CD8-positive, alpha-beta memory T cell (primary cell): ENCODE measurements at regions not wholly inside any gene's neighbourhood (a gene's known extent, or its start where the extent isn't known, plus 50 kb on each side); places are given as distances from the start of the nearest gene placed in this dataset.
A peak's percentile ranks its signal among the peaks of the same experiment; 100 is the strongest.

Experiments used
- CTCF ChIA-PET: fragments of 350-600 bp; sonication (Branson Sonifier 250); formaldehyde crosslinking; loops from one replicate; lab custom pipeline; 2021; ENCODE audit warnings: antibody characterized with exemption; lab: Charles Lee
- POLR2A ChIA-PET: fragments of 350-600 bp; sonication (Branson Sonifier 250); formaldehyde crosslinking; loops from one replicate; lab custom pipeline; 2021; ENCODE audit warnings: antibody characterized with exemption; lab: Charles Lee
- DNase-seq, 5 donors: peaks; one replicate each; pipeline versions ENCODE4 v3.0.0 to v3.0.0-alpha.2; 2020 to 2022; ENCODE audit warnings: mixed read lengths in 1 of 5
- H3K27ac ChIP-seq: one replicate; pipeline ENCODE4 v1.7.0; 2013; ENCODE audit warnings: low read depth, mild to moderate bottlenecking, low read length, moderate library complexity
- H3K27me3 ChIP-seq: 2 replicates; pipeline ENCODE4 v1.7.0; 2013; ENCODE audit warnings: low read length, mild to moderate bottlenecking; ENCODE audit not compliant: insufficient read depth, poor library complexity, severe bottlenecking
- H3K36me3 ChIP-seq: 2 replicates; pipeline ENCODE4 v1.7.0; 2013; ENCODE audit warnings: mild to moderate bottlenecking, low read length, moderate library complexity; ENCODE audit not compliant: insufficient read depth
- H3K4me1 ChIP-seq: 2 replicates; pipeline ENCODE4 v1.7.0; 2013; ENCODE audit warnings: mild to moderate bottlenecking, low read length, moderate library complexity; ENCODE audit not compliant: insufficient read depth
- H3K4me3 ChIP-seq: 2 replicates; pipeline ENCODE4 v1.7.0; 2013; ENCODE audit warnings: mild to moderate bottlenecking, low read length
- H3K9me3 ChIP-seq: 2 replicates; pipeline ENCODE4 v1.7.0; 2013; ENCODE audit warnings: mild to moderate bottlenecking, low read length
- H3K27ac Mint-ChIP-seq, 8 donors: one replicate each; pipeline ENCODE4 v1.8.0; 2020 to 2021; ENCODE audit warnings: mixed read lengths in 8 of 8, mild to moderate bottlenecking in 6 of 8, inconsistent platforms in 3 of 8, moderate library complexity in 3 of 8
- H3K27me3 Mint-ChIP-seq, 2 donors: one replicate each; pipeline ENCODE4 v1.8.0; 2020 to 2021; ENCODE audit warnings: mixed read lengths in 2 of 2, mild to moderate bottlenecking in 1 of 2, moderate library complexity in 1 of 2
- H3K36me3 Mint-ChIP-seq, 3 donors: one replicate each; pipeline ENCODE4 v1.8.0; 2020 to 2021; ENCODE audit warnings: mixed read lengths in 3 of 3, inconsistent platforms in 1 of 3, mild to moderate bottlenecking in 1 of 3
- H3K4me1 Mint-ChIP-seq, 3 donors: one replicate each; pipeline ENCODE4 v1.8.0; 2020 to 2021; ENCODE audit warnings: mixed read lengths in 3 of 3, inconsistent platforms in 1 of 3, mild to moderate bottlenecking in 1 of 3
- H3K4me3 Mint-ChIP-seq, 7 donors: one replicate each; pipeline ENCODE4 v1.8.0; 2020 to 2021; ENCODE audit warnings: mixed read lengths in 7 of 7, mild to moderate bottlenecking in 6 of 7, moderate library complexity in 4 of 7, inconsistent platforms in 2 of 7
- H3K9me3 Mint-ChIP-seq, 5 donors: one replicate each; pipeline ENCODE4 v1.8.0; 2020 to 2022; ENCODE audit warnings: mixed read lengths in 5 of 5, mild to moderate bottlenecking in 3 of 5, moderate library complexity in 2 of 5, inconsistent platforms in 1 of 5

DNA sequence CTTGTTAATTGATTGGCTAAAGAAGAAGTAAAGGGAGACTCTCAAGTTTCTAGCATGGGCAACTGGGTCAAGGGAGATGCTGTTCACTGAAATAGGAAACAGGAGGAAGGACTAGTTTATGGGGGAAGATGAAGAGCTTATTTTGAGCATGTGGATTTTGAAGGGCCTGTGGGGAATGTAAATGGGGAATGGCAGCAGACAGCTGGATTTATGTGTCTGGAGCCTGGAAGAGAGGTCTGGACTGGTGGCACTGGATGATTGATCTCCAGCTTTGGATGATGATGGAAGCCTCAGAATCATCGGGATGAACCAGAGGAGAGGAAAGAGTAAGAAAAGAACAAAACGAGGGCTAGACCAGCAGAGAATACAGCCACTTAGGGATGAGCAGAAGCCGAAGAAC, 54.9 kb upstream of the ENAH start:
- Mint-ChIP-seq H3K4me3 (no peak overlapping the region), H3K27me3 (peaks cover 5 to 7% of the 10 kb centered on the region in 2 donors), H3K4me1 (no peaks in the 10 kb centered on the region), H3K27ac (no peak overlapping the region), H3K36me3 (no peaks in the 10 kb centered on the region), H3K9me3 (no peaks in the 10 kb centered on the region)
- Histone ChIP-seq H3K36me3 (no peaks in the 10 kb centered on the region), H3K27ac (no peak overlapping the region), H3K27me3 (no peaks in the 10 kb centered on the region), H3K4me3 (no peak overlapping the region), H3K4me1 (no peaks in the 10 kb centered on the region), H3K9me3 (no peaks in the 10 kb centered on the region)
- no peak for DNase-seq
- POLR2A ChIA-PET, result no interaction called here
- CTCF ChIA-PET, result no interaction called here

DNA sequence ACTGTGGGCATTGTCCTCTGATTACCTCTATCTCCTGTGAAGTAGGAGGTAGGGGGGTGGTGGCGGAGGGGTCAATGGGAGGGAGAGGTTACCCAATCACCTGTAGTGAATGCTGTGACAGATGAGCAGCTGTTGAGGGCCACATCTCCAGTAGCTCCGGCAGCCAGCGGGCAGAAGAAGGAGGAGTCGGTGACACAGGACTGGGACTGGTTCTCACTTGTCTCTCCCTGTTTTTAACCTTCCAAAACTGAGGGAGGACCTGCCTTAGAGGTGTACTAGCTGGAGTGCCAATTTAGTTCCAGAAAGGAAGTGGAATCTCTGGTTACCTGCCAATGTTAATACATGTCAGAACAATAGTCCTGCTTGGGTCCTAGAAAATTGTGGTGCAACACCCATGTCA, 56.2 kb upstream of the ENAH start:
- no peaks in the 10 kb centered on the region for H3K4me1 ChIP-seq
- H3K27me3 ChIP-seq, result no peaks in the 10 kb centered on the region
- Mint-ChIP-seq H3K9me3 (no peaks in the 10 kb centered on the region), H3K27me3 (peaks cover 5 to 8% of the 10 kb centered on the region in 2 donors), H3K4me1 (no peaks in the 10 kb centered on the region), H3K36me3 (no peaks in the 10 kb centered on the region), H3K27ac (no peak overlapping the region), H3K4me3 (no peak overlapping the region)
- CTCF ChIA-PET, result no interaction called here
- POLR2A ChIA-PET, result no interaction called here
- no peak for DNase-seq
- H3K36me3 ChIP-seq, result no peaks in the 10 kb centered on the region
- no peak overlapping the region for H3K4me3 ChIP-seq
- no peaks in the 10 kb centered on the region for H3K9me3 ChIP-seq
- no peak overlapping the region for H3K27ac ChIP-seq

DNA sequence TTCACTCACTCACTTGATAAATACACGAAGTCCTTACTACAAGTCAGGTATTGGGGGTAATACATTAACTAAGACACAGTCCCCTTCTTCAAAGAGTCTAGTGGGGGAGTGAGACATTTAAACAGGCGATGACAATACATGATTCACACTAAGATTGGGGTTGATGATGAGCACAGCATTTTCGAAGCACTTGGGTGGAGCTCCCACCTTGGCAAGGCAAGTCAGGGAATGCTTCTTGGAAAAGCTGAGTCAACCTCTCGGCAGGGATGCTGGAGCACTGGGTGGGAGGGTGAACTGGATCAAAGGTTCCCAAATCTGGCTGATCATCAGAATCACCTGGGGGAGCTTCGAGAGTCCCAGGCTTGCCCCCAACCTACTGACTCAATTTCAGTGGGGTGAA, 57.9 kb upstream of the ENAH start:
- H3K27me3 Mint-ChIP-seq, result peaks cover 0 to 8% of the 10 kb centered on the region in 2 donors
- Histone ChIP-seq H3K9me3 (no peaks in the 10 kb centered on the region), H3K27me3 (no peaks in the 10 kb centered on the region), H3K27ac (no peak overlapping the region), H3K36me3 (no peaks in the 10 kb centered on the region), H3K4me3 (no peak overlapping the region), H3K4me1 (no peaks in the 10 kb centered on the region)
- no peaks in the 10 kb centered on the region for H3K4me1 Mint-ChIP-seq
- no peak overlapping the region for H3K4me3 Mint-ChIP-seq
- no peak for DNase-seq
- POLR2A ChIA-PET, result interaction anchor here (0.6 kb wide), 1 partner anchor 1231 kb away, joined by 3 read pairs; no protein-coding TSS in a partner anchor
- no peaks in the 10 kb centered on the region for H3K36me3 Mint-ChIP-seq
- no peak overlapping the region for H3K27ac Mint-ChIP-seq
- H3K9me3 Mint-ChIP-seq, result no peaks in the 10 kb centered on the region
- CTCF ChIA-PET, result no interaction called here

DNA sequence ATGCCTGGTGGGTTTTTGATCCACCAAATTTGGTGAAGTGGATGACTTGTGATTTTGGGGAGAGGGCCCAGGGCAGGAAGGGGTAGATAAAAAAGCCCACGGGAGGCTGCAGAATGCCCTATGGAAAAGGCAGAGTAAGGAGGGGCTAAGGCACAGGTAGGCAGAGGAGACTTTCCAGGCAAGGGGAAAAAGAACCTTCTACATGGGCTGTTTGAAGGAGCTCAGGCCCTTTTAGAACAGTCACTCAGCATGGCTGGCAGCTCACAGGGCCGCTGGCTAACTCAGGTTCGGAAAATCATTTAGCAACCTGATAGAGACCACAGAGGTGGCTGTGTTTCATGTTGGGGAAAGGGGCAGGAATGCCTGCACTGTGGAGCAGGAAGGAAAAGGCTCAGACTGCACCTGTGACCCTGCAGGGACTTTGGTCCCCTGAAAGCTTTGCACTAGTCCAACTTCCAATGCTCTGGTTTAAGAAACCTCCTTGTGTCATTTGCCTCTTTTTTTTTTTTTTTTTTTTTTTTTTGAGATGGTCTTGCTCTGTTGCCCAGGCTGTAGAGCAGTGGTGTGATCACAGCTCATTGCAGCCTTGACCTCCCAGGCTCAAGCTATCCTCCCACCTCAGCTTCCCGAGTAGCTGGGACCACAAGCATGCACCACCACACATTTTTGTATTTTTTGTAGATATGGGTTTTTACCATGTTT, 58.5 kb upstream of the ENAH start:
- H3K4me1 ChIP-seq, result no peaks in the 10 kb centered on the region
- Mint-ChIP-seq H3K4me1 (no peaks in the 10 kb centered on the region), H3K36me3 (no peaks in the 10 kb centered on the region), H3K9me3 (no peaks in the 10 kb centered on the region), H3K27ac (peak overlapping the region in 1 of 8 donors; percentile 73), H3K4me3 (no peak overlapping the region), H3K27me3 (peaks cover 2 to 8% of the 10 kb centered on the region in 2 donors)
- no peak for DNase-seq
- no peaks in the 10 kb centered on the region for H3K27me3 ChIP-seq
- no peaks in the 10 kb centered on the region for H3K9me3 ChIP-seq
- ChIA-PET CTCF (no interaction called here), POLR2A (interaction anchor here (0.6 kb wide), 1 partner anchor 1230 kb away, joined by 3 read pairs; no protein-coding TSS in a partner anchor)
- no peak overlapping the region for H3K4me3 ChIP-seq
- H3K36me3 ChIP-seq, result no peaks in the 10 kb centered on the region
- H3K27ac ChIP-seq, result no peak overlapping the region

DNA sequence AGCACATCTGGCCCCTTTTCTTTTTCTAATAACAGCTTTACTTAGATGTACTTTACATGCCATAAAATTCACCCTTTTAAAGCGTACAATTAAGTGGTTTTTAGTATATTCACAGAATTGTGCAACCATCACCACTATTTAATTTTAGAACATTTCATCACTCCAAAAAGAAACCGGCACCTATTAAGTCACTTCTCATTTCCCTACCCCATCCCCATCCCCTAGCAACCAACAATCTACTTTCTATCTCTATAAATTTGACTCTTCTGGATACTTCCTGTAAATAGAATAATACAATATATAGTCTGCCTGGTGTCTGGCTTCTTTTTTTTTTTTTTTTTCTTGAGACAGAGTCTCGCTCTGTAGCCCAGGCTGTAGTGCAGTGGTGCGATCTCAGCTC, 59.5 kb upstream of the ENAH start:
- H3K27me3 ChIP-seq, result no peaks in the 10 kb centered on the region
- ChIA-PET CTCF (no interaction called here), POLR2A (no interaction called here)
- no peaks in the 10 kb centered on the region for H3K4me1 ChIP-seq
- no peaks in the 10 kb centered on the region for H3K36me3 ChIP-seq
- no peaks in the 10 kb centered on the region for H3K9me3 Mint-ChIP-seq
- peaks cover 6 to 8% of the 10 kb centered on the region in 2 donors for H3K27me3 Mint-ChIP-seq
- H3K36me3 Mint-ChIP-seq, result no peaks in the 10 kb centered on the region
- H3K9me3 ChIP-seq, result no peaks in the 10 kb centered on the region
- no peak overlapping the region for H3K4me3 ChIP-seq
- DNase-seq, result no peak
- H3K4me3 Mint-ChIP-seq, result no peak overlapping the region
- H3K4me1 Mint-ChIP-seq, result no peaks in the 10 kb centered on the region
- no peak overlapping the region for H3K27ac ChIP-seq
- H3K27ac Mint-ChIP-seq, result no peak overlapping the region

DNA sequence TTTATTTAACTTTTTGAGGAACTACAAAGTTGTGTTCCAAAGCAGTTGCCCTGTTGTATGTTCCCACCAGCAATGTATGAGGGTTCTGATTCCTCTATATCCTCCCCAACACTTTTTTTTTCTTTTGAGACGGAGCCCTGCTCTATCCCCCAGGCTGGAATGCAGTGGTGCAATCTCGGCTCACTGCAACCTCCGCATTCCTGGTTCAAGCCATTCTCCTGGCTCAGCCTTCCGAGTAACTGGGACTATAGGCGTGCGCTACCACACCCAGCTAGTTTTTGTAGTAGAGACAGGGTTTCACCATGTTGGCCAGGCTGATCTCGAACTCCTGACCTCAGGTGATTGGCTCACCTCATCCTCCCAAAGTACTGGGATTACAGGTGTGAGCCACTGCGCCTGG, 60.4 kb upstream of the ENAH start:
- CTCF ChIA-PET, result no interaction called here
- Histone ChIP-seq H3K4me1 (no peaks in the 10 kb centered on the region), H3K9me3 (no peaks in the 10 kb centered on the region), H3K4me3 (no peak overlapping the region), H3K36me3 (no peaks in the 10 kb centered on the region), H3K27ac (no peak overlapping the region), H3K27me3 (no peaks in the 10 kb centered on the region)
- peaks cover 6 to 8% of the 10 kb centered on the region in 2 donors for H3K27me3 Mint-ChIP-seq
- POLR2A ChIA-PET, result interaction anchor here (0.7 kb wide), 1 partner anchor 134 kb away, joined by 7 read pairs; no protein-coding TSS in a partner anchor
- no peaks in the 10 kb centered on the region for H3K9me3 Mint-ChIP-seq
- H3K4me3 Mint-ChIP-seq, result no peak overlapping the region
- DNase-seq, result no peak
- no peak overlapping the region for H3K27ac Mint-ChIP-seq
- H3K36me3 Mint-ChIP-seq, result no peaks in the 10 kb centered on the region
- no peaks in the 10 kb centered on the region for H3K4me1 Mint-ChIP-seq

DNA sequence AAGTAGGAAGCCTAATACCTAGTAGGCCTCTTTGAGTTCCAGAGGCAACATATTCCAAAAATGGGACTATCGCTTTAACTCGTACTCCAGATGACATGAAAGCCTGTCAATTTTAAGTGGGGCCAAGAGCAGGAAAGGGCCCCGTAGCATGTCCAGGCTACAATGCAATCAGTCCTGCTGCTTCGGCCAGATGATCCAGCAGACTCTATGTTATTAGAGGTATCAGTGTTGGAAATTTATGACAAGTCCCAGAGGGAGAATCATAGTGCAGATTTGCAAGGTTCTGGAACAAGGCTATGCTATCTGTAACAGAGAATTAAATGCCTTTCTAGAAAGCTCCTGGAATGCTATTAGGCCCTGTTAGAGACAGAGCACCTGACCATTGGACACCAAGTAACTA, 56.7 kb upstream of the SRP9 start:
- H3K36me3 ChIP-seq, result no peaks in the 10 kb centered on the region
- H3K27me3 Mint-ChIP-seq, result peaks cover 0 to 14% of the 10 kb centered on the region in 2 donors
- CTCF ChIA-PET, result no interaction called here
- H3K9me3 ChIP-seq, result no peaks in the 10 kb centered on the region
- no peak overlapping the region for H3K4me3 ChIP-seq
- H3K9me3 Mint-ChIP-seq, result no peaks in the 10 kb centered on the region
- H3K27ac ChIP-seq, result no peak overlapping the region
- H3K27ac Mint-ChIP-seq, result no peak overlapping the region
- no peaks in the 10 kb centered on the region for H3K27me3 ChIP-seq
- POLR2A ChIA-PET, result no interaction called here
- no peaks in the 10 kb centered on the region for H3K36me3 Mint-ChIP-seq
- no peaks in the 10 kb centered on the region for H3K4me1 Mint-ChIP-seq
- no peak overlapping the region for H3K4me3 Mint-ChIP-seq
- H3K4me1 ChIP-seq, result no peaks in the 10 kb centered on the region
- DNase-seq, result no peak

DNA sequence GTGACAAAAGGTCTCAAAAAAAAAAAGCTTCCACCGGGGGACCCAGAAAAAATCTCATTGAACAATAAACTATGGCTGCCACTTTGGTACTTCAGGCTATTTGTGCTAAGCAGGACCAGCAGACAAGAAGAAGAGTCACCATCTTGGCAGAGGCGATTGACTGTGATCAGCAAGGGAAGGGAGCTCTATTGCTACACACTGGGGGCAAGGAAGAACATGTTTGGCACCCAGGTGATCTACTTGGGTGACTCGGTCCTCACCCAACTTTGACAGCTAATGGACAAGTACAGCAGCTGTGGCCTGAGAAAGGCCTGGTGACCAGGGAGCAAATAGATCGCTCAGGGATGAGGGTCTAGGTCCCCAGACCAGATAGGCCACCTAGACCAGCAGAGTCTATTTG, 53.4 kb upstream of the SRP9 start:
- H3K27me3 Mint-ChIP-seq, result peaks cover 2 to 10% of the 10 kb centered on the region in 2 donors
- Histone ChIP-seq H3K27me3 (no peaks in the 10 kb centered on the region), H3K4me1 (no peaks in the 10 kb centered on the region), H3K36me3 (no peaks in the 10 kb centered on the region), H3K4me3 (no peak overlapping the region), H3K9me3 (no peaks in the 10 kb centered on the region), H3K27ac (no peak overlapping the region)
- no peak for DNase-seq
- H3K27ac Mint-ChIP-seq, result no peak overlapping the region
- no peaks in the 10 kb centered on the region for H3K36me3 Mint-ChIP-seq
- no peak overlapping the region for H3K4me3 Mint-ChIP-seq
- no peaks in the 10 kb centered on the region for H3K9me3 Mint-ChIP-seq
- no peaks in the 10 kb centered on the region for H3K4me1 Mint-ChIP-seq
- ChIA-PET CTCF (interaction anchor here (0.5 kb wide), 1 partner anchor 22 kb away, joined by 3 read pairs; no protein-coding TSS in a partner anchor), POLR2A (no interaction called here)
